ENCODE measurements at regions not wholly inside any gene's neighbourhood (a gene's known extent, or its start where the extent isn't known, plus 50 kb on each side); places are given as distances from the start of the nearest gene placed in this dataset.

- no peaks in the 10 kb centered on the region for H3K9me3 ChIP-seq (ENCODE audit: control insufficient read depth, insufficient read depth, low read depth, low read length)
- peak overlapping the region; percentile 99 for H3K27ac ChIP-seq (ENCODE audit: low read length)
- DNase-seq (ENCODE audit: low read depth, low spot score) (no peak), ATAC-seq (no peak)
- H3K4me3 ChIP-seq (ENCODE audit: low read depth in 2 of 2, low read length in 2 of 2), result no peak overlapping the region
- POLR2A ChIA-PET, result interaction anchor here (0.6 kb wide), 1 partner anchor 283 kb away, joined by 3 read pairs; no protein-coding TSS in a partner anchor
- CTCF ChIA-PET, result interaction anchor here (0.5 kb wide), 1 partner anchor 26 kb away, joined by 9 read pairs; no protein-coding TSS in a partner anchor
- peaks cover 44% of the 10 kb centered on the region for H3K4me1 ChIP-seq (ENCODE audit: control insufficient read depth, insufficient read depth, low read length)
- H3K27me3 ChIP-seq (ENCODE audit: control insufficient read depth, insufficient read depth, low read length), result no peaks in the 10 kb centered on the region
- no TSS peak for BruUV-seq (replicated peaks)
- in situ Hi-C loops (cut with HindIII; ENCODE audit: low pct_unique_long_range_greater_than_20kb, low sequenced_read_pairs) (no loop called here), intact Hi-C loops (cut with micrococcal nuclease; ENCODE audit: unreplicated experiment) (loop anchor here (5.0 kb wide), 1 partner anchor 89 kb away; no protein-coding TSS in a partner anchor)
- no peak for TF ChIP-seq REST (IDR thresholded peaks at IDR 0.05; ENCODE audit: insufficient read depth in 1 of 2, low read depth in 2 of 2, low read length in 1 of 2)
- no peak for TF ChIP-seq SIN3A (IDR thresholded peaks at IDR 0.05; ENCODE audit: borderline replicate concordance, insufficient read depth, low read depth, low read length)
- TF ChIP-seq CTCF (IDR thresholded peaks at IDR 0.05), result no peak
- no peaks in the 10 kb centered on the region for H3K36me3 ChIP-seq (ENCODE audit: control insufficient read depth, insufficient read depth, low read length)
Observed at GRCh38 chr1:8213136-8213535, 104.8 kb upstream of the SLC45A1 start.

- Histone ChIP-seq H3K27ac (ENCODE audit: low read length) (peak overlapping the region; percentile 99), H3K4me3 (ENCODE audit: low read depth in 2 of 2, low read length in 2 of 2) (no peak overlapping the region), H3K27me3 (ENCODE audit: control insufficient read depth, insufficient read depth, low read length) (no peaks in the 10 kb centered on the region), H3K4me1 (ENCODE audit: control insufficient read depth, insufficient read depth, low read length) (peaks cover 44% of the 10 kb centered on the region), H3K9me3 (ENCODE audit: control insufficient read depth, insufficient read depth, low read depth, low read length) (no peaks in the 10 kb centered on the region), H3K36me3 (ENCODE audit: control insufficient read depth, insufficient read depth, low read length) (no peaks in the 10 kb centered on the region)
- BruUV-seq (replicated peaks), result no TSS peak
- in situ Hi-C loops (cut with HindIII; ENCODE audit: low pct_unique_long_range_greater_than_20kb, low sequenced_read_pairs) (no loop called here), intact Hi-C loops (cut with micrococcal nuclease; ENCODE audit: unreplicated experiment) (loop anchor here (5.0 kb wide), 1 partner anchor 90 kb away; no protein-coding TSS in a partner anchor)
- DNase-seq (ENCODE audit: low read depth, low spot score), result no peak
- CTCF ChIA-PET, result interaction anchor here (0.7 kb wide), 1 partner anchor 62 kb away, joined by 3 read pairs; no protein-coding TSS in a partner anchor
- POLR2A ChIA-PET, result interaction anchor here (0.6 to 1.2 kb wide), 2 partner anchors 9 to 282 kb away, joined by 3 to 4 read pairs; no protein-coding TSS in a partner anchor
- peak; percentile 49 for ATAC-seq
- no peak for TF ChIP-seq TCF7L2 (IDR thresholded peaks at IDR 0.05; ENCODE audit: low read depth, low read length)
- no peak for TF ChIP-seq REST (IDR thresholded peaks at IDR 0.05; ENCODE audit: insufficient read depth in 1 of 2, low read depth in 2 of 2, low read length in 1 of 2)
- no peak for TF ChIP-seq SIN3A (IDR thresholded peaks at IDR 0.05; ENCODE audit: borderline replicate concordance, insufficient read depth, low read depth, low read length)
- no peak for TF ChIP-seq POLR2AphosphoS5 (IDR thresholded peaks at IDR 0.05; ENCODE audit: low read depth, low read length)
- no peak for TF ChIP-seq CTCF (IDR thresholded peaks at IDR 0.05)
Observed at GRCh38 chr1:8212580-8213031, 105.3 kb upstream of the SLC45A1 start.
